Muscle of back (tissue), 3 donors: ENCODE measurements at regions not wholly inside any gene's neighbourhood (a gene's known extent, or its start where the extent isn't known, plus 50 kb on each side); places are given as distances from the start of the nearest gene placed in this dataset.

Experiments
- DNase-seq, 3 donors: peaks; one replicate each; pipeline versions ENCODE4 v3.0.0 to v3.0.0-alpha.2; 2013

DNA sequence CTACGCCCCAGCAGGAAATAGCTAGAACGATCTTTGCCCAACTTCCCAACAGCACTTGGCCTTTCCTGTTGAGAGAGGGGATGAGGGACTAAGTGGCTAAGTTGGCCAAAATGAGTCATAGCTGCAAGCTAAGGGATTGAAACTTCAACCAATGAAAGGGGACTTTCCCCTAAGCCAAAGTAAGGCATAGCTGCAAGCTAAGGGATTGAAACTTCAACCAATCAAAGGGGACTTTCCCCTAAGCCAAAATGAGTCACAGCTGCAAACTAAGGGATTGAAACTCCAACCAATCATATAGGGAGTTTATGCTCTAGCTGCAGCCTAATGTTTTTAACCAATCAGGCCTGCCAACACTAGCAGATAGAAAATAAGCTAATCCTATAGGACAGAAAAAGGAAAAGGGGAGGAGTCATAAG is 100.5 kb upstream of the SSTR1 start:
- DNase-seq: no peak

DNA sequence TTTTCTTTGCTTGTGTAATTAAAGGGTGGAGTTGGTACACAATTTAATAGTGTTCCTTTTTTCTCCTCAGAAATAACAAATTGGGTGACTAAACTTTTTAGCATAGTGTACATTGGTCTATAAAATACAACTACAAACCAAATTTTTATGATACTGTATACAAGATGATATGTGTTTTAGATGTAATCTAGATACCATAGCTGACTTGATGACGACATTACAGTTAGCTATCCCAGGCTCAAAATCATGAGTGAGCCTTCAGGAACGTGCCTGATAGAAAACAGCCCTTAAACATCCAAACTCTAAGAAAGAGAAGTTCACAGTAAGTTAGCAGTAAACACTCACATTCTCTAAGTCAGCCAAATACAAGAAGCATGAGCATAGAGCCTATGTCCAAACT is 99.0 kb upstream of the SSTR1 start:
- peak in 1 of 3 donors; percentile 28 for DNase-seq

DNA sequence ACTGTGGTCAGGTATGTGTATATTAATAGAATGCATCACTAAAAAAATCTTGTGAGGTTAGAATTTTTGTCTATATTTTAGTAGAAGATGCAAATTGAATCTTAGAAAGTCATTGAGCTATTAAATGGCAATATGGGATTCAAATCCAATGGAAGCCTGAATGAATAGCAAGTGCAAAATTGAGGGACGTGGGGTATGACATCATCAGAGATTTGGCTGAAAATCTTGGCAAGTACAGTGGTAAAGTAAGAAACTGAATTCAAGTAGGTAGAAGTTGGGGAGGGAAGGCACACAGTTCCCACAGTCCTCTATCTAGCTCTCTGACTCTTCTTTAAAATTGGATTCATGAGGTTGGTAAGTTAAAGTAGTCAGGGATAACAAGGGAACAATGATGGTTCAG is 97.4 kb upstream of the SSTR1 start:
- DNase-seq: no peak

DNA sequence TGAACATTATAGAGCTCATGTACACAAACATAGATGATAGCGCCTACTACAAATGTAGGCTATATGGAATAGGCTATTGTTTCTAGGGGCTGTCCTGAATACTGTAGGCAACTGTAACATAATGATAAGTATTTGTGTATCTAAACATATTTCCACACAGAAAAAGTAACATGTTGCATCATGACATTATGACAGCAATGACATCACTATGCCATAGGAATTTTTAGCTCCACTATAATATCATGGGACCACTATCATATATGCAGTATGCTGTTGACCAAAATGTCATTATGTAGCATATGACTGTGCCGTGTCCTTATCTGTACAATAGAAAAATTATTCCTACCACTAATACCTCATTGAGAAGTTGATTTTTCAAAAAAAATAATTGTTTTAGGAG is 96.7 kb upstream of the SSTR1 start:
- no peak for DNase-seq

DNA sequence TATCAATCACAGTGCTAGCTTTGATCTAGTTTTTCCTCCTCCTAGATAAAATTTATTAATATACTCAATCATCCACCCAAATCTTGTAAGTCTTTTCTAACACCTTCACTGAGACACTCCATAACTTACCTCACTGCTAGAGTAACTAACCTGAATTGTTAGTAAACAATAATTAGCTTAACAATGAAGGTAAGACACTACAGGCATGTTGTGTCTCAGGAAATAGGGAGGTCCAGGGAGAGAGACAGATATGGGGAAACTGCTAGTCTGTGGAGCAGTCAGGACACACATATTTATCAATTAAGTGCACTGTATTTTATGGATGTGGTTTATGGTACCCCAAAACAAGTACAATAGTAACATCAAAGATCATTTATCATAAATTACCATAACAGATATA is 94.2 kb upstream of the SSTR1 start:
- DNase-seq: no peak

DNA sequence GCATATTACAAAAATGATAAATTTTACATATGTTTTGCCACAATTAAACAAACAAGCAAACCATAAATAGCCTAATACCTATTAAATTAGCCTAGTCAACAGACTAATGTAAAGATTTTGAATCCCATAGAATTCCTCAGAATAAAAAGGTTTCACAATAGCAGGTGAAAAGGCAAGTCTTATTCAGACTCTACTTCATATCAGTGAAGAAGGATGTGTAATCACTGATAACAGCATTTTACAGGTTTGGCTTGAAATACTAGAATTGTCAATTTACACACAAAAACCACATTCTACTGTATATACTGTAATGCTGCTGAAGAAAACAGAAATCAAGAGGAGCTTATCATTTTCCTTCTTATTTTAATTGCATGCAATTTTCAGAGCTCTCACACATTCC is 90.8 kb upstream of the SSTR1 start:
- no peak for DNase-seq

DNA sequence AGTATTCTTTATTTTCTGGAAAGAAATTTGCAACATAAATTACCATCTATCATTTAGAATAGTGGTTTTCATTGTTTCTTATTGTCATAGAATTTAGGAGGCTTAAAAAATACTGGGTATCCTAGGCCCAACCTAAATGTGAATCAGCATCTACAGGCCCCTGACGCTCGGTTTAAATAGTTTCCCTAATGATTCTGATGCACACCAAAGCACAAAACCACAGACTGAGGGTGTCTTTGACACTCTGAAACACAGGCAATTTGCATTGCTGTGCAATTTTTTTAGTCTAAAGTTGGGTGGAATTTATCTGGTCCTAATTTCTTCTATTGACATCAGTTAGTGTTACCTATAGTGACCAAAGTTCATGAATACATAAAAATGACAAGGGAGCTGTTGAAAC is 87.6 kb upstream of the SSTR1 start:
- no peak for DNase-seq

DNA sequence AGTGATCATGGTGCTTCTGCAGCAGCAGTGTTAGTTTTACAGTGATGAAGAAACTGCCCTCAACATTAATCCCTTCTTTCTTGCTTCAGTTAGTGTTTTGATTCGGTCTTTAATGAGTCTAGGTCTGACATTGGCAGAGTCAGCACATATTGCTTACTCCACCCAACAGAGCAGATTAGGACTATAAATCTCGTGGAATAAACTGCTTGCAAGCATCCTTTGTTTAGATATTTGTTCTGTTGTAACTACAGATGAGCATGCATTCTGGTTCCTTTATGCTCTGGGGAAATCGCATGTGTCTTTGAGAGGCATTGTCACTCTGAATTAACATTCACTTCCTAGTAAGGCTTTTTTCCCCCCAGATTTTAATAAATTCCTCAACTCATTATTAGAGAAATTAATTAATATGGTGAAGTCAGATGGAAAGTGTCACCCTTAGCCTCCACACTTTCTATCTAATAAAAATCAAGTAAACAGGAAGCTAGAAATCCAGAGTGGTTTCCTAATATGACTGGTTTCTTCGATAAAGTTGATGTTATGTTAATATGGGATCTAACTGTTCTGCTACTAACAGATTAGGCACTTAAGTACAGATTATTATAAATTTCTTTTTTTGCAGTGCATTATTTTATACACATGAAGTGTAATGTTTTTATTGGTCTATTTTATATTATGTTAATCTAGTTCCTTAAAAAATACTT is 86.2 kb upstream of the SSTR1 start:
- no peak for DNase-seq

DNA sequence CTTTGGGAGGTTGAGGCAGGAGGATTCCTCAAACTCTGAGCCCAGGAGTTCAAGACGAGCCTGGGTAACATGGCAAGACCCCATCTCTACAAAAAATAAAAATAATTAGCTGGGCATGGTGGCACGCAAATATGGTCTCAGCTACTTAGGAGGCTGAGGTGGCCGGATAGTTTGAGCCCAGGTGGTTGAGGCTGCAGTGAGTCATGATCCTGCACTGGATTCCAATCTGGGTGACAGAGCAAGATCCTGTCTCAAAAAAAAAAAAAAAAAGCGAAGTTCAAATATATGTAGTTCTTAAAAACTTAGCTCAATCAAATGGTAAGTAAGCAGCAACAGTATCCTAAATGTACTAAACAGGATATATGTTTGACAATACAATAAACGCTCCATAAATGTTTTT is 85.5 kb upstream of the SSTR1 start:
- DNase-seq: no peak

DNA sequence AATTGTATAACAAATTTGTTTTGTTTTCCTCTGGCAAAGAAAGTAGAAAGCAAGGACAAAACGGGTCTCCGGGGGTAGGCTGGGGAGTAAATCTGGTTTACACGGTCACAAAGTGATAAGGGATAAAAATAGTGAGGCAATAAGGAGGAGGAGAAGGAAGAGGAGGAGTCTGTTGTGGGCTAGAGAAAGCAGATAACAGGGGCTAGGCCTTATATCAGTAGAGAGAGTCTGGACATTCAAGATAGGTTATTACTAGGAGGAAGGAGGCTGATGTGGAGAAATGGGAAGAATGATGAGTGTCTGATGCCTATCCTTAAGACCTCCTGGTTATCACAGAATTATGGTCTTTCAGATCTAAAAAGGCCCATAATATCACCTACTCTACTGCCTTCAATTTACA is 83.2 kb upstream of the SSTR1 start:
- no peak for DNase-seq

DNA sequence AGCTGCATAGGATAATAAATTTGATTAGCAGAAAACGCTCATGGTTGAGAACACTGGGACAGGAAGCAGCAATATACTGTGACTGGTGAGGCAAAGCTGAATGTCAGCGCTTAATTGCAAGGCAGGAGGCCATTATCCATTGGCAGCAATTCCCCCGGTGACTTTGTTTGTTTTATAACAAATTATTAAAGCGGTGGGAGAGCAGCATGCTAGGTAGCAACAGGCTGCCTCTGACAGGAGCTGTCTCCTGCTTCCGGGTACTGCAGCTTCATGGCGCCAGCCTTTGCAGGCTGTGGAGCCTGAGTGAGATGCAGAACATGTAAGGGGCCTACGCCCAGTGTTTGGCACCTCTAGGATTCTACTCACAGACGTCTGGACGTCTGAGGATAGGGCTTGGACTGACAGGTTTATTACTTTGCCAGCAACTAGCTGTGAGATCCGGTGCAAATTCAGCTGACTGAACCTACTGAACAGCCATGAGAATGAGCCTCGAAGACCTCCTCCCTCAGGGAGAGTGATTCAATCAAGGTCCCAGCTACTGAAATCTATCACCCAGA is 82.1 kb upstream of the SSTR1 start:
- no peak for DNase-seq

DNA sequence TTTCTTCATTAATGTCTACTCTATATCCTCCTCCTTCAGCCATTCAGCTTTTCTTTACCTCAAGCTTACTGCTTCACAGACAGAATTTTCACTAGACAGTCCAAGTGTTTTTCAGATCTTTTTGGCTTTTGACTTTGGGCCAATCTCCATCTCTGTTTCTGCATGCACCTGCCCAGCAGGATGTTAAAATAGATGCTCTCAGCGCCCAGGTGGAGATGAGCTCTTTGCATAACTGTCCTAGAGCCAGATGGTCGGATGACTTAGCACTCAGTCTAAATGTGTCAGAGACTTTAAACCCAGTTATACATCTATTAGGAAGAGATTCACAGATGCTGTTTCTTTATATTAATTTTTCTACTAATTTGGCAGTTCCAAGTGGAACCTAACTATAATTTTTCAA is 80.3 kb upstream of the SSTR1 start:
- no peak for DNase-seq

DNA sequence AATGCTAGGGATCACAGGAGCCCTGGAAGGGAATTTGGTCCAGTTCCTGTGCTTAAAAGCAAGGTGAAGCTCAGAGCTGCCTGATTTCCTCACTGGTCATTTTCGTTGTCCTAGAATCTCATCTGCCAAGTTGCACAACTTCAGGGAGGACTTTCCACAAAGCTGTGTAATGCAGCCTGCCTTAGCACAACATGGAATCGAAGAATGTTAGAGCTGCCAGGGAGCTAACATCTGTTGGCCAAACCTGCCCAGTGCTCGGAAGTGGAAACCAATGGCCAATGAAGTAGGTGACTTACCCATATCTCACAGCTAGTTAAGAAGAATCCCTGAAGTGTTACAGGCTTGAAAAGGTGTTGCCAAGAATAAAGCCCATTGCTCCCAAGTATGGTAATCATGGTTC is 79.9 kb upstream of the SSTR1 start:
- no peak for DNase-seq

DNA sequence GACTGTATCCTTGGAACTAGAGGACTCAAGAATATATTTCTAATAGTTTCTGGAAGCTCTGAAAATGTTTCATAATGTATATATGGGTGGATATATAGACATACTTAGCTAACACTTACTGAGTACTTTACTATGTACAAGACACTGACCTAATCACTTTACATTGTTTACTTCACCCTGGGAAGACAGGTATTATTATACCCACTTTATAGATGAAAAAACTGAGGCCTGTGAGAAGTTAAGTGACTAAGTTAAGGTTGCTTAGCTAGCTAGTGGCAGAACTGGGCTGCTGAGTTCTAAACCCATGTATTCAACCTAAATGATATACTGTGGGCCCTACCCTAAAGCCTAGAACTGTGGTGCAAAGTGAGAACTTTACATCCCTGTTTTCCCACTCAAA is 79.1 kb upstream of the SSTR1 start:
- DNase-seq: no peak

DNA sequence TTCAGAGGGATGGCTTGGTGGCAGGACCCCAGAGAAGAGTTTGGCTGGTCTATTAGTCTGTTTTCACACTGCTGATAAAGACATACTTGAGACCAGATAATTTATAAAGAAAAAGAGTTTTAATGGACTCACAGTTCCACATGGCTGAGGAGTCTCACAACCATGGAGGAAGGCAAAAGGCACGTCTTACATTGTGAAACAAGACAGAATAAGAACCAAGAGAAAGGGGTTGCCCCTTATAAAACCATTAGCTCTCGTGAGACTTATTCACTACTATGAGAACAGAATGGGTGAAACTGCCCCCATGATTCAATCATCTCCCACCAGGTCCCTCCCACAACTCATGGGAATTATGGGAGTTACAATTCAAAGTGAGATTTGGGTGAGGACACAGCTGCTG is 78.5 kb upstream of the SSTR1 start:
- DNase-seq: no peak

DNA sequence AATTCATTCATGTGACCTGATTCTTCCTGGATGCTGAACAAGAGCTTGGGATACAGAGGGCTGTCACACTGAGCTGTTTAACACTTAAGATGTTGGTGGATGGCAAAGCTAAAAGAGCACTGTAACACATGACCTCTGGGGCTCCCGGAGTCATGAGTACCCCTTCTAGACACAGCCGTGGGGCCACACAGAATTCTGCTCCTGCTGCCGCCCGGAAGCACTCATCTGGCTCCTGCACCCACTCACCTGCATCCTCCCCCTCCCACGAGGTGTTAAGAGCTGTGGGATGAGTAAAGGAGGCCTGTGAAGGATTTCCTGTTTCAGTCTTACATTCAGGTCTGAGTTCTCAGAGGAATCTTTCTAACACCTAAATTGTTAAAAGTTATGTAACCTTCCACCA is 78.0 kb upstream of the SSTR1 start:
- no peak for DNase-seq

DNA sequence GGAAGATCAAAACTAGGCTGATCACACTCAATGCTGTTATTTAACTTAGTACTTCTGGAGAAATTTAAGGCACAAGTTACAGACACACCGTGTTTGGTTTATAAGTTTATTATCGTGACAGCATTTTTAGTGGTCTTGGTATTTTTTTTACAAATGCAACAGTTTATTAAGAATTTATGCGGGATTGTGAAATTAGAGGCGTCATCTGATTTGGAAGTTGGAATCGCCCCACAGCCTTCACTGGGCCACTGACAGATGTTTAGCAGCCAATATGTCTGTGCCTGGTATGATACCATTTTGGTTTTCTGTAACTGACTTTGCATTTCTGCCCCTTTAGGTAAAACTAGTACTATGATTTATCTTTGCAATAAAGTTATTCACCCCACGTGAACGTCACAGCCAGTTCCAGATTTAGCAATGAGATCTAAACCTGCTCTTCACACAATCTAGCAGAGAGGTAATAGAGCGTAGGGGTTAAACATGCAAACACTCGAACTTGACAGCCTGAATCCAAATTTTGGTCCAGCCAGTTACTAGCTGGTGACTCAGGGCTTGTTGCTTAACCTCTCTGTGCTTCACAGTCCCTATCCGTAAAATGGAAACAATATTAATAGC is 73.2 kb upstream of the SSTR1 start:
- DNase-seq: no peak

DNA sequence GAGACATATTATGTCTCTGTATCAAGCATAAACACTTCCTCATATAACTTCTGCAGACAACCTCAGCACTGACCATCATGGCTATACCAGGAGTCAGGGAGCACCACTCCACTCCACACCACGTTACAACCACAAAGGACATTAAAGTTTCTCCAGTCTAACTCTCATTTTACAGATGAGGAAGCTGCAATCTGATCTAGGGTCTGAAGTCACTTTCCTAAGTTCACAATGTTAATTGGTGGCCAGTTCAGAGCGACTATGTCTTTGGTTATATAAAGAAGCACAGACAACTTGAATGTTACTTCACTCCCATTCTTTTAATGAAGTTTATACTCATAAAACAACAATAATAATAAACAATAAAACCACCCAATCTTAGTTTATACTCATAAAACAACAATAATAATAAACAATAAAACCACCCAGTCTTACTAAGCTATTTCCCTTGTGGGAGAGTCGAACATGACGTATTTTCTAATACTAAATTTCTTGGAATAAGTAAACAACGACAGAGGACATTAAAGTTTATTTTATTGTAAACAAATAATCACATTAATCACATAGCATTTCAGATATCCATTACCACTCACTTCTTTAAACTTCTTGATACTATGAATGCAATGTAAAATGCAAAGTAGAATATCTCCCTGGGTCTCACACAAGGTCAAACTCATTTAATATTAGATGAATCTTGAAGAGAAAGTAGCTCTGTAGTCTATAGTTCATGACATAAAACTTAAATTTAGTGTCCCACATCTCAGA is 72.4 kb upstream of the SSTR1 start:
- no peak for DNase-seq

DNA sequence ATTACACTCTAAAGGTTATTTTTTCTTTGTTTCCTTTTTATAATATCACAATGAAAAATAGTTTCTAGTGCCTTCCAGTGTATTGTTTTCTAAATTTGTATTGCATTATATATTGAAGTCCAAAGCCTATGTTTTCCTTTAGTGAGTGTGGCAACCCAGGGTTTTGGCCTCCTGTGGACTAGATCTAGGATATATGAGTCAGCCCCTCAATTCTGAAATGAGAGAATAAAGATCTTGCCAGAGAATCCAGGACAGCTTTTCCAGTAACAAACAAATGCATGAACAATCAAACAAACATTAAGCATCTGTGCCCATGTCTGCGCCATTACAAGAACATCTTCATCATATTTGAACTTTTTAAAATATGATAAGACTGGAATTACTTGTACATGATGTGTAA is 70.7 kb upstream of the SSTR1 start:
- no peak for DNase-seq

DNA sequence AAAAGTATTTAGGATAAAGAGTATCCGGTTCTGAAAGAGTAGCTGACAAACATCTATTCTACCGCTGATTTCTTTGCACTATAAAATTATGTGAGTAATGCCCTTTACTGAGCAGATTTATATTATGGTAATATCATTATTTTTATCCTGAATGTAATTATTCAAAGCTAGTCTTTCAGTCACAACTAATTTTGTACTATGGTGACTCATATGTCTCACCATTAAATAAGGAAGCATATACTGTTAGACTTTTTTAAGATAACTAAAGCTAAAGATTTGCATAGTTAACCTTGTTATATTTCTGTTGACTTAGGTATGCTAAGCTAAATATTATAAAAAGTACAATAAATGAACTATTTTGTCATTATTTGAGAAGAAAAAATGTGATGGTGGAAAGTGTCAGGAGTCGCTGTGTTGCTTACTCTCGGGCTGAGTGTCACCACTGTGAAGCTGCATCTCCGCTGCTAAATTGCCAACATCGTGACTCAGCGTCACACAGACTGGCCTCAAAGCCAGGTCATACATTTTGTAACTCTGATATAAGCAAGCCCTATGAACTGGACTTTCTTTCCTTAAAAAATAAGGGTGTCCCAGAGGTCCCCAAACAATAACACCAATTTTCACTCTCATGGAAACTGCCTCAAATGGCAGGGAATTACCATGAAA is 69.1 kb upstream of the SSTR1 start:
- no peak for DNase-seq

DNA sequence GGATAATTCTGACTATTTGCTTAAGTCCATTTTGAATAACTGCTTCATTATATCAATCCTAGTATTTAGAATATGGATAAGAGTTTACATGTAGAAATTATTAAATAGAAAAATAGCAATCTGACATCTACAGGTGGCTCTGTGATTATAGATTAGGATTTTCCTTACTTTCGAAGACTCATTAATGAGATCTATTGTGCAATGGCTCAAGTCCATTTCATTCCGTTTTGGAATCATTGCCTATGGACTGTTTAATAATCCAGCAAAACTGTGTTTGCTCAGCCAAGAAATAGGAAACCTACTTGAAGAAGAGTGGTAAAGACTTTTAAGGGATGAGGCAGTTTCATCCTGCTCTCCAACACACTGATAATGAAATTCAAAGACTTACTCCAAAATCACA is 67.8 kb upstream of the SSTR1 start:
- DNase-seq: no peak

DNA sequence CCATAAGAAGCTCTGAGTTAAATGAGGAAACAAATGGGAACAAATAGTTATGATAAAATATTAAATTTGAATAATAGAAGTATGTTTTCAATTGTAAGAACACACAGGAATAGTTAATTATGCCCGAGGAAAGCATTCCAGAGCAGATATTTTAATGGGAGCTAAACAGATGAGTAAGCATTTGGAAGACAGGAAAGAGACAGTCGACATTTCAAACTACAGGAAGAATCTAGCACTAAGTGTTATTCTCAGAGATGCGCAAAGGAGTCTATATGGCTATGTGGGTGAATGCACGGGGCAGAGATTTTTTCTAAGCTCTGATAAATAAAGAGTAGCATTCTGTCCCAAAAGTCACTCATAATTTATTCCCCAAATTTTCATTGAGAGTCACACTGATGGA is 64.5 kb upstream of the SSTR1 start:
- peak in 1 of 3 donors; percentile 18 for DNase-seq
